Right renal cortex interstitium (tissue), 3 donors: ENCODE measurements at regions not wholly inside any gene's neighbourhood (a gene's known extent, or its start where the extent isn't known, plus 50 kb on each side); places are given as distances from the start of the nearest gene placed in this dataset.
"Not testable (repeated sequence)": the region's sequence is repeated elsewhere in the genome, so short reads cannot be mapped to it uniquely, and the experiment has no call there.

Source experiments
- DNase-seq, 3 donors: peaks; one replicate each; pipeline ENCODE4 v3.0.0-alpha.2; 2013; ENCODE audit warnings: low read depth in 3 of 3, low spot score in 2 of 3

DNA sequence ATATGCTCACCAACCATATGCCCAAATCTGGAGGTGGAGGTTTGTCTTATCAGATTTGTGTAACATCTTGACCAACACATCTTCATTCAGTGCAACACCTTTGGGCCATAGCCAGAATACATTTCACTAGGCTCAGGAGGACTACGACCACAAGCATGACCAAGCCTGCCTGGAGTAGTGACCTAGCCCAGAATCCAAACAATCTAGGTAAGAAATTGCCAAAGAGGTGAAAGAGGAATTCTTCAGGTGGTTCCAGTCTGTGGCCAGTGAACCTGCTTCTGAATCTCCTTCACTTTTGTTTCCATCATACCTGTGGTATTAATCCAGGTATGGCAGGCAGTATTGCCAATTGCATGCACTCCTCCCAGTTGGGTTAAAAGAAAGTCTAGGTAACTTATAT, 112.8 kb upstream of the RAB18 start:
- DNase-seq: no peak

DNA sequence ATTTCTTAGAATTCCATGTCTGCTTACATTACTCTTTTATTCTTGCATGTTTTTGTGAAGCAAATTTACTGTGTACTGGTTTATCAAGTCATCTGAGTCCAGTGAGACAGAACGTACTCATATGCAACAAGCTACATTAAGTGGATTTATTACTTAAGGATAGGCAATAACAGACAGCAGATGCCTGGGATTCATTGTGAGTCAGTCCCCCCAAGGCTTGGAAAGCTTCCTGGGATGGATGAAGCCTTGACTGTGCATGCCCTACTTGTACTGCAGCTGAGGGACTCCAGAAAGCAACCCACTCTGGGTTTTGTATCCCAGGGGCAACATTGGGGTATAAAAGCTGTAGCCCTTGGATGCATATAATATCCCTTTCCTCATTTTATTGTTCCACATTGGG, 113.4 kb upstream of the RAB18 start:
- DNase-seq: no peak

DNA sequence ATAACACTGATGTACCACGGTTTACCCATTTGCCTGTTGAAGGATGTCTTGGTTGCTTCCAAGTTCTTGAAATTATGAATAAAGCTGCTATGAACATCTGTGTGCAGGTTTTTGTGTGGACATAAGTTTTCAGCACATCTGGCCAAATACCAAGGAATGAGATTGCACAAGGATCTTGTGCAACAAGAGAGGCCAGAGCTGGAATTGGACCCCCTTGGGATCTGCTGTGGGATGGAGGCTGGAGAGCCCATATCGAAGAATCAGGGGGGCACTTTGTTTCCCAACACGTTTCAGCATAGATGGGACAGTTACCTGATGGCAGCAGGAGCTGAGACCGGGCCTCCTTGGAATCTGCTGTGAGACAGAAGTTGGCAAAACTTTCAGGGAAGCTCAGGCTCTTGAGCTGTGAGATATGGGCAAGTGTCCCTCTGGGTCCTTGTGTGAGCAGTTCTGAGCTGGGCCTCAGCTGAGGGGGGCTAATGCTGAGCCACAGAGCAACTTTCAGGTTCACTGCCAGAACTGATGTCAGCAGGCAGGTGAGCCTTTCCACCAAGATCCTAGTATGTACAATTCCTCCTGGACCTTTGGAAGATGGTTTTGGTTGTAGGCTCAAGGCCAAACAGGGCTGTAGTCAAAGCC, 115.2 kb upstream of the RAB18 start:
- DNase-seq: no peak

DNA sequence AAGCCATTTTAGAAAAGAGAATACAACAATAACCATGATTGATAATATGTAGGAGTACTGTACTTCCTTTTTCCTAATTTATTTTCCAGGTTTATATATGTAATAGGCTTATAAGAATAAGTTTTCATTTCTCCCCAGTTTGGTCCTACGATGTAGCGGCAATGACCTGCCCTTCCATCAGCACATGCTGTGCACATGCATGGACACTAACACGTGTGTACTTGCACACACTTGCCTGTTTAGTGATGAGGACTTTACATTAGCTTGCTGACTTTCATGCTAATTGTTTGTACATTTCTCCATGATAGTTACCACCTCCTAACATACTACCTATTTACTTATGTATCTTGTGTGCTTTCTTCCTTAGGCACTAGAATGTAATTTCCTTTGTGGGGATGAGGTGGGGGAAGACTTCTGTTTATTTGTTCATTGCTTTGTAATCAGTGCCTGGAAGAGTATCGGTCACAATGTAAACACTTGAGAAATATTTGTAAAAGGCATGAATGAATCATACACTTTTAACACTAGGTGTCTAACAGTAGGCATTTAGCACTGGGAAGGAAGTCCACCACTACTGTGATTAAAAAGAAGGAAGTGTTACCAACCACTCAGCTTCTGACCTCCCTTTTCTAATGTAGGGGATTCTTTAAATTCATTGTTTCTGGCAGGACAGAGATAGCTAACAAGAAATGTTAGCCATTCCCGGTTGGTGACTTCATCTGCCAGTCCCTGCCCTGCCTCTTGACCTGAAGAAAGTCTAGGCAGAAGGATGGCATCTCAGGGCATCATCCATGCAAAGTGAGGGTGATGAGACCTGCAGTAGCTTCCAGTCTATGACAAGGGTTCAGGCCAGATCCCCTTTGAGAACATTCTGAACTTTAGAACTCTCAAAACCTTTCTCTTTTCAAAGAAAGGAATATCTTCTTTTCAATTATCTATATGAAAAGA, 120.2 kb upstream of the RAB18 start:
- DNase-seq: no peak

DNA sequence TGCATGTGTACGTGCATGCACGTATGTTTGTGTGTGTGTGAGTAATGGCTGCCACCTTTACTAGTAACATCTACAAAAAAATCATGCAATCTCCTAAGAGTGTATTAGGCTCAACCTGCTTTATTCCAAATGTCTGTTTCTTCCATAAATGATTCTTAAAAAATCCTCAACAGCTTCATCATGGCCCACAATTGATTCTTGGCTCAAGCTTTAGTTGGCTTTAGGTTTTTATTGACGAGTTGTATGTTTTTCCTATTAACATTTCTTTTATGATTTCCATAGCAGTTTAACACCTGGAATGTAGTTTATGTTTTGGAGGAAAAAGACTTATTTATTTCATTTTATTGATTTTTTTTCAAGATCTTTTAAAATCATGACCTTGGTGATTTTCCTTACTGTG, 121.9 kb upstream of the RAB18 start:
- no peak for DNase-seq

- no peak for DNase-seq
Measured at GRCh38 chr10:27380929-27381358, 123.2 kb upstream of the RAB18 start.

DNA sequence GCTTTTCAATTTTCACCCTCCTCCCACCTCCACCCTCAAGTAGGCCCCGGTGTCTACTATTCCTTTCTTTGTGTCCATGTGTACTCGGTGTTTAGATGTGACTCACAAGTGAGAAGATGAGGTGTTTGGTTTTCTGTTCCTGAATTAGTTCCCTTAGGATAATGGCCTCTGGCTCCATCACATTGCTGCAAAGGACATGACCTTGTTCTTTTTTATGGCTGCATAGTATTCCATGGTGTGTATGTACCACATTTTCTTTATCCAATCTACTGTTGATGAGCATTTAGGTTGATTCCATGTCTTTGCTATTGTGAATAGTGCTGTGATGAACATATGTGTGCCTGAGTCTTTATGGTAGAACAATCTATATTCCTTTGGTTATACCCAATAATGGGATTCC, 125.1 kb upstream of the RAB18 start:
- not testable (repeated sequence) for DNase-seq

DNA sequence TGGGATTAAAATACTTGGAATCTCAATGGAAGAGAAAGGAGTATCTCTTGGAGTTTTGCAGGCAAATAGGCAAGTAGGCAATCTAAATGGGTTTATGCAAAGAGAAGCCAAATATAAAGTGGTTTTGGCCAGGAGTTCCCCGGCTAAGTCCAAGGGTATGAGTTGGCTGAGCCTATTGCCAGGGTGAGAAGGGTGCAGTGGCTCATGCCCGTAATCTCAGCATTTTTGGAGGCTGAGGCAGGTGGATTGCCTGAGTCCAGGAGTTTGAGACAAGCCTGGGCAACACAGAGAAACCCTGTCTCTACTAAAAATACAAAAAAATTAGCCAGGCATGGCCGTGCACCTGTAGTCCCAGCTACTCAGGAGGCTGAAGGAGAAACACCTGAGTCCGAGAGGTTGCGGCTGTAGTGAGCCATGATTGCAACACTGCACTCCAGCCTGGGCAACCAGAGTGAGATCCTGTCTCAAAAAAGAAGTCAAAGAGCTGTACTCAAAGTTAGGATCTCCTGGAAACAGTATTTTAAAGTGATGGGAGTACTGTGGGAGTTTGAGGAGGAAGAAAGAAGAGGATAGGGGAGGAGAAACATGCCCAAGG, 130.4 kb upstream of the RAB18 start:
- no peak for DNase-seq

DNA sequence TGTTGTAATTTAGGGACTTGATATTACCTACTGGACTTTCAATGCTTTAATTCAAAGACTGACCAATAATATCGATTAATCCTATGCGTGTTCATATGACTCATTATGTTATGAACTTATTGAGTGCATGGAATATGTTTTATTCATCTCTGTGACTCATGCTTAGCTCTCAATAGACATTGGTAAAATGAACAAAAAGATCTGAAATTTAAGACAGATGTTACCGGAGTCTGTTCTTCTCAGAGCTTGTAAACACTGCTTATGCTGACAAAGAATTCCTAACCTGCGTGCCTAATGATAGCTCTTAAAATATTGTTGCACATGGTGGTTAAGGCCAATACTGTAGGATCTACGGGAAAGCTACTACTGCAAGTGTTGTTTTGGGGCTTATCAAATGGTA, 131.5 kb upstream of the ACBD5 start:
- no peak for DNase-seq

GRCh38 chr10:27371375-27371774, 130.8 kb upstream of the ACBD5 start:
- DNase-seq: not testable (repeated sequence)

DNA sequence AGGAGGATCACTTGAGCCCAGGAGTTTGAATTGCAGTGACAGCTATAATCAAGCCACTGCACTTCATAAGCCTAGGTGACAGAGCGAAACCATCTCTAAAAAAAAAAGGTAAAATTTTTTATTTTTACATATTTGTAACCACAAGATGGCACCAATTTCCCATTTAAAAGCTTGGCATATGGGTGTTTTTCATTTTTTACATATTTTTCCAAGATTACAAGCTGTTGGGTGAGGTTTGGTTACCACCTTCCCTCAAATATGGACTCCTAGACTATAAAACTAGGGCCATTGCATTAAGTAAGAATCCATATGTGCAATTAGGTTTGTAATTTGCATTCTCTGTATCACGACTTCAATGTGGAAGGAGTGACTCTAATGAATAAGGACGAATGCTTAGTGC, 129.3 kb upstream of the ACBD5 start:
- DNase-seq: no peak

- DNase-seq: no peak
Measured at GRCh38 chr10:27368706-27369105, 128.1 kb upstream of the ACBD5 start.

- DNase-seq: no peak
Measured at GRCh38 chr10:27366769-27367168, 126.2 kb upstream of the ACBD5 start.

- no peak for DNase-seq
Measured at GRCh38 chr10:27364028-27364427, 123.4 kb upstream of the ACBD5 start.

GRCh38 chr10:27360581-27361172, 120.1 kb upstream of the ACBD5 start:
- DNase-seq: peak; percentile 54 to 56 (median 55)

DNA sequence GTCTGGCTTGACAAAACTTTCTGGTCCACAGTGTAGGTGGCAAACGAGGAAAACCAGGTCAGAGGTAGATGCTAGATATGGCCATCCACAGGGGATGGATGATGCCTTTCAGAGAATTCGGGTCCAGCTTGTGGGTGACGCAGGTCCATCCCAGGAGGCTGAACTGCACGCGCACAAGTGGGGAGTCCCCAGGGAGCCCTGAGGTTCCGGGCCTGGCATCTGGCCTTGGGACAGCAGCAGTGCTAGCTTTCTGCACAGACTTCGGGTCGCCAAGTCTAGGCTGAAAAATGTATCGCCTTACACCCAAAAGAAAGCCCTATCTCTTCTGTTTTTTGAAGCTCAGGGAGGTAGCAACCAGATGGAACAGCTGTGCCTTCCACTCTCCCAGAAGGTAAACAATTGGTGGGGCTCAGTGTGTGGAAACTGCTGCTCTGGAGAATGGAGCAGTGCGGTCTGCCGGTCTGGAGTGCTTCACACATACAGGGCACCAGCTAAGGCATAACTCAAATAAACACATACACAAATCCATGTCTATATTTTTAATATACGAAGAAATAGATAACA, 119.3 kb upstream of the ACBD5 start:
- DNase-seq: no peak

DNA sequence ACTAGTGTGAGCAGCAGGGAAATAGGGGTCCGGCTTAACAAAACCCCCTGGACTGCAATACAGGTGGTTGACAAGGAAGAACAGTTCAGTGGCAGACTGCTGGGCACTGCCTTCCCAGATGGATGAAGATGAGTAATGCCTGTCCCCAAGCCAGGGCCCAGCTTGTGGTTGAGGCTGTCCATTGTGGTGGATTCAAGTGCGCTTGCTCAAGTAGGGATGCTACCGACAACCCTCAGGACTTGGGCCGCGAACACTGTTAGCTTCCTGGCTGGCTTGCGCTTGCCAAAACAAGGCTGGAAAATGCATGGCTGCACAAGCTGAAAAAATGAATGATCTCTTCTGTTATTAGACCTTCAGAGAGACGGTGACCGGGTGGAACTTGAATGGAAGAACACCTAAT, 116.1 kb upstream of the ACBD5 start:
- no peak for DNase-seq

DNA sequence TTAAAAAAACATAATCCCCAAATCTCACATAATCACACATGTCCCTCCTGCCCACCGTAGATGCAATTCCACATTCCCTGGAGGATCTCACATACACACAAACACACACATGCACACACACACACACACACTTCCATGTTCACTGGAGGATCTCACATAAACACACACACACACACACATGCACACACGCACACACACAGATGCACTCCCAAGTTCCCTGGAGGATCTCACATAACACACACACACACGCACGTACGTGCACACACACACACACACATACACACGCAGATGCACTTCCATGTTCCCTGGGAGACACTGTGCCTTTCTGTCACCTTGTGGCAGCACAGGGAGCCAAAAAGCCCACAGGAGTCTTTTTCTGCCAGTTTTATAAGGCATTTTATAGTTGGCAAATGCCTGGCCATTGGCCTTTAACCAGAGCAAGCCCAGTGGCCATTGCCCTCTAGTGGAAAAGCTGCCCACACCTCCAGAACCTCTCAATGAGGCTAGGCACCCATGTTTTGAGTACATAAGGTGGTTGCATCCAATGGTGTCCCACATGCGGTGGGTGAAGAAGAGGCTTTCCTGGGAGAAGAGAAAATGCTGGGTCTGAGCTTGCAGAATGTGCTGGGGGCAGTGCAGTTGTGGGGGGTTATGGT, 115.4 kb upstream of the ACBD5 start:
- DNase-seq: no peak

- DNase-seq: not testable (repeated sequence)
Measured at GRCh38 chr10:27354643-27355270, 114.2 kb upstream of the ACBD5 start.

DNA sequence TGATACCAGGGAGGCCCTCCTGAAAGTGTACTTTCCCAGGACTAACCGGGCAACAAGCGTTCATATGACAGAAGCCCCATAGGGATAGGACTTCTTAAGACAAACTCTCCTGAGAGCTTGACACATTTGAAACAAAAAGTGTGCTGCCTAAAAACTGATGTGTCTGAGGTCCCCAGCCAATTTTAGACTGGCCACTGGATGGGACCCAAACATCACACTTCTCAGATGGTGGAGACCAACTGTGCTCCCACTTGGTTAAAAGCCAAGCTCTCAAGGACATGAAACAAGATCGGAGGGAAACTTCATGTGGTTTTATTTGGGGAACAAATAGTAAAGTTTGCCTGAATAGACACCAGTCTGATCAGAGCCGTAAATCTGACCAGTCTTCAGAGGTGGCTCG, 113.5 kb upstream of the ACBD5 start:
- not testable (repeated sequence) for DNase-seq
